HL-60 (cell line): ENCODE measurements at regions not wholly inside any gene's neighbourhood (a gene's known extent, or its start where the extent isn't known, plus 50 kb on each side); places are given as distances from the start of the nearest gene placed in this dataset.

ENCODE experiments used
- GABPA ChIP-seq: IDR thresholded peaks from 2 replicates; pipeline ENCODE4 v1.6.1; 2012; ENCODE audit warnings: low read depth
- POLR2AphosphoS5 ChIP-seq: IDR thresholded peaks from 2 replicates; pipeline ENCODE4 v1.6.1; 2012; ENCODE audit warnings: low read depth
- SPI1 ChIP-seq: IDR thresholded peaks from 2 replicates; pipeline ENCODE4 v1.6.1; 2012; ENCODE audit warnings: low read depth, mild to moderate bottlenecking, borderline replicate concordance
- TF ChIP-seq, protein P1 (sequence below): IDR thresholded peaks from one replicate; pipeline ENCODE4 v1.5.1; 2011; ENCODE audit warnings: low read length, control low read depth, inconsistent platforms; ENCODE audit not compliant: insufficient read depth
- TF ChIP-seq, protein P2 (sequence below): IDR thresholded peaks from 2 replicates; pipeline ENCODE4 v1.6.1; 2012; ENCODE audit warnings: low read depth; ENCODE audit not compliant: insufficient replicate concordance

DNA sequence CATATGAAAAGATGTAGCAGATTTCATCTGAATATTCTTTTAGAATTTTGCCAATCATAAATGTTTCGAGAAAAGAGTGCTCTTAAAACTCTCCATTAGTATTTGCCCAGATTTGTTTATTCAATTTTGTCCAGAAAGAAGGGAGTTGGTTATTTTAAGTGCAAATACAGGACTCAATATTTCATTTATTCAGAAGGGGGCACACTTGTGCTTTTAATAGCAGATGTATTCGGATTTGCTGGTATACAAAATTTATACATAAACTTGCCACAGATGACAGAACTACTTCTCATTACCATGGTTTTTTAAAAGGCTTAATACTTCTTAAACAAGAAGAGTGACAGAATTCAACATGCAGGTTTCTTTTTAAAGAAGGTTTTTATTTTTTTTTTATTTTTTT, 69.8 kb upstream of the GRM7 start:
- TF ChIP-seq, protein P1, sequence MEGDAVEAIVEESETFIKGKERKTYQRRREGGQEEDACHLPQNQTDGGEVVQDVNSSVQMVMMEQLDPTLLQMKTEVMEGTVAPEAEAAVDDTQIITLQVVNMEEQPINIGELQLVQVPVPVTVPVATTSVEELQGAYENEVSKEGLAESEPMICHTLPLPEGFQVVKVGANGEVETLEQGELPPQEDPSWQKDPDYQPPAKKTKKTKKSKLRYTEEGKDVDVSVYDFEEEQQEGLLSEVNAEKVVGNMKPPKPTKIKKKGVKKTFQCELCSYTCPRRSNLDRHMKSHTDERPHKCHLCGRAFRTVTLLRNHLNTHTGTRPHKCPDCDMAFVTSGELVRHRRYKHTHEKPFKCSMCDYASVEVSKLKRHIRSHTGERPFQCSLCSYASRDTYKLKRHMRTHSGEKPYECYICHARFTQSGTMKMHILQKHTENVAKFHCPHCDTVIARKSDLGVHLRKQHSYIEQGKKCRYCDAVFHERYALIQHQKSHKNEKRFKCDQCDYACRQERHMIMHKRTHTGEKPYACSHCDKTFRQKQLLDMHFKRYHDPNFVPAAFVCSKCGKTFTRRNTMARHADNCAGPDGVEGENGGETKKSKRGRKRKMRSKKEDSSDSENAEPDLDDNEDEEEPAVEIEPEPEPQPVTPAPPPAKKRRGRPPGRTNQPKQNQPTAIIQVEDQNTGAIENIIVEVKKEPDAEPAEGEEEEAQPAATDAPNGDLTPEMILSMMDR, result no peak
- TF ChIP-seq POLR2AphosphoS5 (no peak), GABPA (no peak), SPI1 (no peak)
- TF ChIP-seq, protein P2, sequence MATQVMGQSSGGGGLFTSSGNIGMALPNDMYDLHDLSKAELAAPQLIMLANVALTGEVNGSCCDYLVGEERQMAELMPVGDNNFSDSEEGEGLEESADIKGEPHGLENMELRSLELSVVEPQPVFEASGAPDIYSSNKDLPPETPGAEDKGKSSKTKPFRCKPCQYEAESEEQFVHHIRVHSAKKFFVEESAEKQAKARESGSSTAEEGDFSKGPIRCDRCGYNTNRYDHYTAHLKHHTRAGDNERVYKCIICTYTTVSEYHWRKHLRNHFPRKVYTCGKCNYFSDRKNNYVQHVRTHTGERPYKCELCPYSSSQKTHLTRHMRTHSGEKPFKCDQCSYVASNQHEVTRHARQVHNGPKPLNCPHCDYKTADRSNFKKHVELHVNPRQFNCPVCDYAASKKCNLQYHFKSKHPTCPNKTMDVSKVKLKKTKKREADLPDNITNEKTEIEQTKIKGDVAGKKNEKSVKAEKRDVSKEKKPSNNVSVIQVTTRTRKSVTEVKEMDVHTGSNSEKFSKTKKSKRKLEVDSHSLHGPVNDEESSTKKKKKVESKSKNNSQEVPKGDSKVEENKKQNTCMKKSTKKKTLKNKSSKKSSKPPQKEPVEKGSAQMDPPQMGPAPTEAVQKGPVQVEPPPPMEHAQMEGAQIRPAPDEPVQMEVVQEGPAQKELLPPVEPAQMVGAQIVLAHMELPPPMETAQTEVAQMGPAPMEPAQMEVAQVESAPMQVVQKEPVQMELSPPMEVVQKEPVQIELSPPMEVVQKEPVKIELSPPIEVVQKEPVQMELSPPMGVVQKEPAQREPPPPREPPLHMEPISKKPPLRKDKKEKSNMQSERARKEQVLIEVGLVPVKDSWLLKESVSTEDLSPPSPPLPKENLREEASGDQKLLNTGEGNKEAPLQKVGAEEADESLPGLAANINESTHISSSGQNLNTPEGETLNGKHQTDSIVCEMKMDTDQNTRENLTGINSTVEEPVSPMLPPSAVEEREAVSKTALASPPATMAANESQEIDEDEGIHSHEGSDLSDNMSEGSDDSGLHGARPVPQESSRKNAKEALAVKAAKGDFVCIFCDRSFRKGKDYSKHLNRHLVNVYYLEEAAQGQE, result no peak
